Fibroblast of lung (primary cell): ENCODE measurements at regions not wholly inside any gene's neighbourhood (a gene's known extent, or its start where the extent isn't known, plus 50 kb on each side); places are given as distances from the start of the nearest gene placed in this dataset.

Experiments used
- CTCF ChIP-seq, 2 donors: IDR thresholded peaks in 1 of 2; conservative IDR thresholded peaks in 1 of 2; 1 replicate in 1 of 2; 2 replicates in 1 of 2; pipeline ENCODE4 v1.5.1; 2011 to 2012; ENCODE audit warnings: low read length in 2 of 2, control low read depth in 1 of 2, inconsistent platforms in 1 of 2, low read depth in 1 of 2, mild to moderate bottlenecking in 1 of 2
- EZH2 ChIP-seq: IDR thresholded peaks from 2 replicates; pipeline ENCODE4 v1.5.1; 2012; ENCODE audit warnings: low read length, control low read depth, mild to moderate bottlenecking; ENCODE audit errors: missing control alignments

DNA sequence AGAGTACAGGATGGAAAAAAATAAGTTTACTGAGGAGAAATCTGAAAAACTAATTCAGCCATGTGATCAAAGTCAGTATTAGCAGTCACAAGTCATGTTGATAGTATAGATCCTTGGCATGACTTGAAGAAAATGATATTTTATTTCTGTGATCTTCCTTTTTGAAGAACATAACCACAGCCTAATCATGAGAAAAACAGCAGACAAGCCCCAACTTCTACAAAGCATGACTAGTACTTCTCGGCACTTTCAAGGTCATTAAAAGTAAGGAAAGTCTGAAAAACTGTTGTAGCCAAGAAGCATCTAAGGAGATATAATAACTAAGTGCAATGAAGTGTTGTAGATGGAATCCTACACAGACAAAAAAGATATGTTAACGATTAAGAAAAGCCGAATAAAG lies 264.1 kb upstream of the FOXG1 start:
- TF ChIP-seq CTCF (conservative IDR thresholded peaks at IDR 0.05 in 1 of 2, IDR thresholded peaks at IDR 0.05 in 1 of 2; ENCODE audit: low read depth in 1 of 2, low read length in 2 of 2) (no peak), EZH2 (no peak)
